ENCODE measurements at regions not wholly inside any gene's neighbourhood (a gene's known extent, or its start where the extent isn't known, plus 50 kb on each side); places are given as distances from the start of the nearest gene placed in this dataset.

GRCh38 chr18:73742957-73743356 lies 404.7 kb downstream of the FBXO15 start (continued):
- TF ChIP-seq REST (IDR thresholded peaks at IDR 0.05; ENCODE audit: low read depth), result no peak
- TF ChIP-seq YY1 (IDR thresholded peaks at IDR 0.05; ENCODE audit: extremely low read depth, insufficient replicate concordance, low read depth, low read length), result no peak

- Histone ChIP-seq H3K9me3 (ENCODE audit: control insufficient read depth in 1 of 2, insufficient read depth in 1 of 2, low read depth in 1 of 2, low read length in 2 of 2) (peaks cover 7 to 16% of the 10 kb centered on the region in 2 experiments; a peak in 2 of 4 replicates), H3K9ac (ENCODE audit: low read length) (no peak overlapping the region), H3K27me3 (ENCODE audit: insufficient read depth, low read length) (no peaks in the 10 kb centered on the region), H3K36me3 (ENCODE audit: control insufficient read depth in 1 of 2, insufficient read depth in 2 of 2, low read length in 2 of 2) (no peaks in the 10 kb centered on the region), H3K4me2 (ENCODE audit: low read length) (no peak overlapping the region), H4K20me1 (ENCODE audit: insufficient read depth) (no peaks in the 10 kb centered on the region), H3K27ac (ENCODE audit: low read depth, low read length) (no peak overlapping the region), H3K9me2 (ENCODE audit: insufficient read depth) (no peaks in the 10 kb centered on the region), H3K4me3 (replicated peaks in 1 of 2; ENCODE audit: low read depth in 1 of 2, low read length in 2 of 2) (no peak overlapping the region), H3K4me1 (ENCODE audit: control insufficient read depth in 1 of 2, insufficient read depth in 2 of 2, low read length in 2 of 2) (no peaks in the 10 kb centered on the region), H2AFZ (ENCODE audit: low read depth, low read length, poor library complexity, severe bottlenecking) (no peak overlapping the region), H3K79me2 (ENCODE audit: insufficient read depth, low read length) (no peaks in the 10 kb centered on the region)
- no TSS peak for BruUV-seq (replicated peaks)
- intact Hi-C loops (cut with micrococcal nuclease), result no loop called here
- ATAC-seq (no peak), DNase-seq (ENCODE audit: low read depth, low spot score) (no peak)
- ChIA-PET RAD21 (ENCODE audit: low non-redundant PET in 1 of 2, low total read pairs in 2 of 2, uncharacterized antibody in 2 of 2, unreplicated experiment in 2 of 2) (no interaction called here), POLR2A (no interaction called here), CTCF (no interaction called here)
- TF ChIP-seq SIN3A (IDR thresholded peaks at IDR 0.05; ENCODE audit: low read depth) (no peak), CEBPB (IDR thresholded peaks at IDR 0.05; ENCODE audit: low read depth) (no peak), CBX3 (IDR thresholded peaks at IDR 0.05; ENCODE audit: low read depth) (no peak), ZBTB33 (IDR thresholded peaks at IDR 0.05; ENCODE audit: extremely low read depth, insufficient replicate concordance, low read length) (no peak), MAX (IDR thresholded peaks at IDR 0.05) (no peak), RAD21 (IDR thresholded peaks at IDR 0.05; ENCODE audit: low read depth) (no peak), REST (IDR thresholded peaks at IDR 0.05; ENCODE audit: low read depth) (no peak), JUND (IDR thresholded peaks at IDR 0.05) (no peak), POLR2AphosphoS5 (IDR thresholded peaks at IDR 0.05; ENCODE audit: low read depth, low read length) (no peak), SRF (IDR thresholded peaks at IDR 0.05; ENCODE audit: low read depth) (no peak), TCF7L2 (IDR thresholded peaks at IDR 0.05; ENCODE audit: borderline replicate concordance, extremely low read depth, insufficient read depth, insufficient read length) (no peak), EZH2phosphoT487 (IDR thresholded peaks at IDR 0.05; ENCODE audit: borderline replicate concordance) (no peak), ZNF274 (IDR thresholded peaks at IDR 0.05; ENCODE audit: low read depth, low read length) (no peak), YY1 (IDR thresholded peaks at IDR 0.05; ENCODE audit: extremely low read depth, insufficient replicate concordance, low read depth, low read length) (no peak)
Measured at GRCh38 chr18:73741946-73742345, 405.7 kb downstream of the FBXO15 start.
